ENCODE measurements at regions not wholly inside any gene's neighbourhood (a gene's known extent, or its start where the extent isn't known, plus 50 kb on each side); places are given as distances from the start of the nearest gene placed in this dataset.

DNA sequence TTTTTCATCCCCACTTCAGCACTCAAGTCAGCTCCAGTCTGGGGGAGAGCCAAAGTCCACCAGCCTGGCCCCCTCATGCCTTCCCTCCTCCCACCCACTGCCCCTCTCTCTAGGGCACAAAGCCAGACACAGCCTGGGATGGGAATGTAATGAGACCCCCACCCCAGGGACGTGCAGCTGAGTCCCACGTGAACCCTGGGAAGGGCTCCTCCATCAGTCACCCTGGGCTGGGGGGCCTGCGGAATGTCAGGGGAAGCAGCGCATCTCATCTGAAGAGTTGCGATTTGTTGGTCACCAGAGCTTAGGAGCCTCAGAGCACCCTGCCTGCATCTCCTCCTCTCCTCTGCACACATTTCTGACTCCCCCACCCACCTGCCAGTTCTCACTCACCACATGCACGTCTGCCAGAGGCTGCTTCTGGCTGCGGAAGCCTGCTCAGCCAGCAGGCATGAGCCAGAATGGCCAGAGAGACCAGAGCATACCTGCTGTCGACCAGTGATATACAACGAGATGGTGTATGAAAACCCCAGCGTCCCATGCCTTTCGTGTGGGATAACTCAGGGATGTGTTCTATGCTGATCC, 167.1 kb upstream of the TOP1 start:
- no peak overlapping the region for H3K9ac ChIP-seq (replicated peaks in 1 of 4; ENCODE audit: extremely low read depth in 1 of 4, low read depth in 3 of 4, low read length in 3 of 4)
- no peak overlapping the region for H3K4me2 ChIP-seq (ENCODE audit: insufficient read depth in 1 of 2, low read depth in 2 of 2, low read length in 2 of 2)
- TF ChIP-seq RNF2 (IDR thresholded peaks at IDR 0.05; ENCODE audit: borderline replicate concordance, low read depth, low read length, missing control alignments, poor library complexity, severe bottlenecking) (no peak), SAP30 (IDR thresholded peaks at IDR 0.05; ENCODE audit: insufficient read depth, insufficient replicate concordance, low read length) (no peak), HDAC2 (IDR thresholded peaks at IDR 0.05; ENCODE audit: borderline replicate concordance in 1 of 2, low read depth in 2 of 2, low read length in 2 of 2) (no peak), POLR2A (IDR thresholded peaks at IDR 0.05; ENCODE audit: control extremely low read depth in 1 of 2, low read depth in 2 of 2, low read length in 2 of 2) (no peak), ZNF274 (IDR thresholded peaks at IDR 0.05; ENCODE audit: borderline replicate concordance, extremely low read depth, low read length) (no peak), TAF7 (optimal IDR thresholded peaks at IDR 0.05; ENCODE audit: borderline replicate concordance, low read depth, low read length) (no peak), RFX5 (IDR thresholded peaks at IDR 0.05; ENCODE audit: borderline replicate concordance, low read depth, low read length) (no peak), ASH2L (IDR thresholded peaks at IDR 0.05; ENCODE audit: low read length) (no peak), CEBPB (IDR thresholded peaks at IDR 0.05; ENCODE audit: low read depth, low read length) (no peak), EZH2 (IDR thresholded peaks at IDR 0.05; ENCODE audit: low read depth, low read length, severe bottlenecking) (no peak)
- TF ChIP-seq, protein P1, sequence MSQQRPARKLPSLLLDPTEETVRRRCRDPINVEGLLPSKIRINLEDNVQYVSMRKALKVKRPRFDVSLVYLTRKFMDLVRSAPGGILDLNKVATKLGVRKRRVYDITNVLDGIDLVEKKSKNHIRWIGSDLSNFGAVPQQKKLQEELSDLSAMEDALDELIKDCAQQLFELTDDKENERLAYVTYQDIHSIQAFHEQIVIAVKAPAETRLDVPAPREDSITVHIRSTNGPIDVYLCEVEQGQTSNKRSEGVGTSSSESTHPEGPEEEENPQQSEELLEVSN (IDR thresholded peaks at IDR 0.05): no peak

More for the DNA sequence above, 167.1 kb upstream of the TOP1 start:
- Histone ChIP-seq H4K5ac (ENCODE audit: insufficient read length, low read depth, low read length) (no peak overlapping the region), H3K79me2 (ENCODE audit: control insufficient read depth in 1 of 2, insufficient read depth in 2 of 2, low read length in 2 of 2) (no peaks in the 10 kb centered on the region), H2BK120ac (replicated peaks; ENCODE audit: low read depth, low read length) (no peak overlapping the region), H3K27ac (ENCODE audit: low read depth, low read length) (no peak overlapping the region), H2AFZ (ENCODE audit: low read length) (no peak overlapping the region), H3K56ac (replicated peaks; ENCODE audit: insufficient read length, low read depth, low read length) (no peak overlapping the region), H2AK5ac (ENCODE audit: low read depth, low read length) (no peak overlapping the region), H3K23me2 (ENCODE audit: low read depth, low read length) (no peaks in the 10 kb centered on the region; the same call in 1 of the 2 replicates), H3K4me1 (replicated peaks in 1 of 4; ENCODE audit: control insufficient read depth in 3 of 4, insufficient read depth in 4 of 4, low read length in 3 of 4) (peaks cover 5 to 19% (median 7%) of the 10 kb centered on the region in 4 experiments), H3K14ac (ENCODE audit: insufficient read length) (no peak overlapping the region), H3K79me1 (ENCODE audit: low read depth, low read length) (no peaks in the 10 kb centered on the region), H4K91ac (replicated peaks; ENCODE audit: insufficient read length, low read length) (no peak overlapping the region), H3K18ac (ENCODE audit: extremely low read depth, low read length) (no peak overlapping the region), H3K4me3 (ENCODE audit: extremely low read depth in 1 of 4, insufficient read depth in 2 of 4, low read depth in 3 of 4, low read length in 4 of 4) (no peak overlapping the region), H4K8ac (ENCODE audit: extremely low read depth, insufficient read depth, low read length) (no peak overlapping the region), H3K4ac (replicated peaks; ENCODE audit: insufficient read length, low read depth, low read length) (no peak overlapping the region), H2BK12ac (ENCODE audit: low read depth, low read length) (no peak overlapping the region), H3K36me3 (ENCODE audit: control insufficient read depth in 2 of 4, insufficient read depth in 4 of 4, low read length in 3 of 4) (no peaks in the 10 kb centered on the region), H3K27me3 (replicated peaks in 1 of 4; ENCODE audit: control insufficient read depth in 3 of 4, extremely low read depth in 1 of 4, insufficient read depth in 3 of 4, low read length in 3 of 4) (no peaks in the 10 kb centered on the region), H2BK5ac (ENCODE audit: low read depth, low read length) (no peak overlapping the region), H2BK20ac (ENCODE audit: low read length) (no peak overlapping the region), H2BK15ac (ENCODE audit: low read length) (no peak overlapping the region), H3K23ac (ENCODE audit: insufficient read length) (no peak overlapping the region), H3K9me3 (ENCODE audit: insufficient read depth in 2 of 2, low read depth in 1 of 2, low read length in 1 of 2) (no peaks in the 10 kb centered on the region), H4K20me1 (replicated peaks in 1 of 2; ENCODE audit: control insufficient read depth in 1 of 2, insufficient read depth in 2 of 2, low read length in 2 of 2) (no peaks in the 10 kb centered on the region)
- WGBS, 2 experiments (ENCODE audit: extremely low coverage in 1 of 2, insufficient coverage in 1 of 2, insufficient read length in 1 of 2, insufficient replicate concordance in 2 of 2, low coverage in 1 of 2, low lambda C conversion rate in 2 of 2, missing lambda C conversion rate in 1 of 2): 90% methylated on average over 11 of the region's 11 CpGs; no CpG with 5 or more reads in 1 of the 2 experiments
- no peak for FAIRE-seq
- CTCF ChIA-PET (ENCODE audit: partially characterized antibody): interaction anchor here (2.0 to 2.5 kb wide), 3 partner anchors 8 to 105 kb away, joined by 5 to 9 read pairs (median 7); no protein-coding TSS in a partner anchor
- POLR2A ChIA-PET (ENCODE audit: partially characterized antibody): no interaction called here
- DNase-seq (ENCODE audit: low read depth in 1 of 2, low spot score in 2 of 2): no peak
